HG03139 (cell line): ENCODE measurements at regions not wholly inside any gene's neighbourhood (a gene's known extent, or its start where the extent isn't known, plus 50 kb on each side); places are given as distances from the start of the nearest gene placed in this dataset.
"Not testable (repeated sequence)": the region's sequence is repeated elsewhere in the genome, so short reads cannot be mapped to it uniquely, and the experiment has no call there.

ENCODE experiments used
- ATAC-seq: cut with Tn5 transposase; IDR thresholded peaks from one replicate; pipeline ENCODE4 v1.9.1; 2021; ENCODE audit not compliant: unreplicated experiment

DNA sequence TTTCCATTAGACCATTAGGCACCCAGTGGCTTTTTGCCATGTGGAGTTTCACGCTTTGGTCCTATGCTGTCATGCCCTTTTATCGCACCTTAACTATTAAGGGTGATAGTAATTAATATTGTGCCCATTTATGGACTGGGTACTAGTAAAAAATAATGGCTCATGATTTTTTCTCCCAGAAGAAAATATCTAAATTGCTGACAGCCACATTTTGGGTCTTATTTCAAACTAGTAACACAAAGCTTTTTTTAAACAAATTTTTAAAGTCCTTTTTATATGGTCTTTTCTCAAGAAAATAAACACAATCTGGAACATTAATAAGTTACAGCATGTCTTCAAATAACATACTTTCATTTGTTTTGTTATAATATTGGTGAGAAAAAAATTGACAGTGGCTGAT is 179.7 kb downstream of the ANKRD7 start:
- ATAC-seq, result no peak

DNA sequence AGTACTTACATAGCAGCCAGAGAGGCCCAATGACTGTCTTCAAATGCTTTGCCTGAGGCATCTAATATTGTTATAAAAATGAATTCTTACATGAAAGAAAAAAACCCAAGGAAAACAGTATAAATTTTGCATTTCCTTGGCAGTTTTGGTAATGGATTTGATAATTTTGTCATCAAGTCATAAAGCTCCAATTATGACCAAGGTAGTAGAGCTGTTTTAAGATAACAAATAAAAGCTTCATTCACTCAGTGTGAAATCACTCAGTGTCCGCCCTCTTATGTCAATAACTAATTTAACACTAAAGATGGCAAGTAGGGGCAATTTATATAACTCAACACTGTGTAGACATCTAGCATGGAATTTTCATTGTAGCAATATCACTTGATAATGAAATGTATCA is 193.9 kb downstream of the ANKRD7 start:
- ATAC-seq, result no peak

DNA sequence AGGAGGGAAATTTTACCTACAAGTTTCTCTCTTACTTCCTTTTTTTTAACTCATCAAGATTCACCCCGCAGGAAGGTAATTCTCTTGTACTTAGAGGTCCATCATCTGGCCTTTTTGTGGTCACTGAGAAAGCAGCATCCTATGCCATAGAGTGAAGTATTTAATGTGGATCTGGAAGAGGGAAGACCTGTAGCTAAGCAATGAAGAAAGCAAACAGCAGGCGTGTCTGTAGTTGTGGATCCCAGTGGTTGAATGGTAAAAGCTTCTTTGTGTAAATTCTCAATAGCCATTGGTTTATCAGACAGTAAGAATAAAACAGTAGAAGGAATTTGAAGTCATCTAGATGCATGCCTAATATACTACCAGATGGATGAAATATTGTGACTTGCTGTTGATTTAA is 196.4 kb downstream of the ANKRD7 start:
- no peak for ATAC-seq

DNA sequence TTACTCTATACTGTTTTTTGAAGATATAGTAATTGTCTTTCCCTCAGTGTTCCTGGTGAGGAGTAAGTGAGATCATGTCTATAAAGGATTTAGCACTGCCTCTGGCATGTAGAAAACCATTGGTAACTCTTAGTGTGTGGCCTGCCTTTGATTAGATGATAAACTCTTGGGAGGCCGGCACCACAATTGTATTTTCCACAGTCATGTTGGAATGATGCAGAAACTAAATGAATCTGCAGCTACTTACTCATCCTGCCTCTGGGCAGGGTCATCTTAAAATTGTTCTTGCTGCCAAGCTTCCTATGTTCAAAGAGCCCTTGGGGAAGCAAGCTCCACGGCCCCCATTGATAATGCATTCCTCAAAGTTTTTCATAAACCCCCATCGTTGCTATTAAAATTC is 204.6 kb downstream of the ANKRD7 start:
- no peak for ATAC-seq

DNA sequence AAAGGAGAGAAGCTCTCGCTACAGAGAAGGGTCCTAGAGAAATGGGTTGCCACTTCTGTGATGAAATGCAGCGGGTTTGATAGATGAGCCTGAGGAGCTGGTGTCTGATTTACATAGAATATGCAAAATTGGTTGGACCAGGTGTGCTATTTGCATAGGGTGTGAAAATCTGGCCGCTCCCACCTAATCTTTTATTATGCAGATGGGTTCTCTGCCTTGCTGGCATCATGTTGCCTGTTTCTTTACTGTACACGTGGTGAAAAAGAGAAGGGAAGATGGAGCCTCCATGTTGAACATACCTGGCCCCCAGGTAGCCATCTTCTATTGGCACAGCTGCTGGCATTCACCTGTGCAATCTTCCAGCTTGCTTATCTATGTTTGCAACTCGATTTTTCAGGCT is 212.2 kb downstream of the ANKRD7 start:
- no peak for ATAC-seq

DNA sequence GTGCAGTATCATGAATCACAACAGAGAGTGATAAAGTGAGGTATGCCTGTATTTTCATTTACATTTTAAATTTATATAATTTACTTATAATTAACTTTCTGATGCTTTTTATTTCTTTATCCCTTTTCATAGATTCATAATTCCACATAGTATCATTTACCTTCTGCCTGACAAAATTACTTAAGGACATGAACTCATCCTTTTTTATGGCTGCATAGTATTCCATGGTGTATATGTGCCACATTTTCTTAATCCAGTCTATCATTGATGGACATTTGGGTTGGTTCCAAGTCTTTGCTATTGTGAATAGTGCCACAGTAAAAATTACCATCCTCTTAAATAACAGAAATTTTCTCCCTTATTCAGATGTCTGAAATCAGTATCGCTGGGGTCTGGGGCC is 224.5 kb downstream of the ANKRD7 start:
- ATAC-seq, result not testable (repeated sequence)

DNA sequence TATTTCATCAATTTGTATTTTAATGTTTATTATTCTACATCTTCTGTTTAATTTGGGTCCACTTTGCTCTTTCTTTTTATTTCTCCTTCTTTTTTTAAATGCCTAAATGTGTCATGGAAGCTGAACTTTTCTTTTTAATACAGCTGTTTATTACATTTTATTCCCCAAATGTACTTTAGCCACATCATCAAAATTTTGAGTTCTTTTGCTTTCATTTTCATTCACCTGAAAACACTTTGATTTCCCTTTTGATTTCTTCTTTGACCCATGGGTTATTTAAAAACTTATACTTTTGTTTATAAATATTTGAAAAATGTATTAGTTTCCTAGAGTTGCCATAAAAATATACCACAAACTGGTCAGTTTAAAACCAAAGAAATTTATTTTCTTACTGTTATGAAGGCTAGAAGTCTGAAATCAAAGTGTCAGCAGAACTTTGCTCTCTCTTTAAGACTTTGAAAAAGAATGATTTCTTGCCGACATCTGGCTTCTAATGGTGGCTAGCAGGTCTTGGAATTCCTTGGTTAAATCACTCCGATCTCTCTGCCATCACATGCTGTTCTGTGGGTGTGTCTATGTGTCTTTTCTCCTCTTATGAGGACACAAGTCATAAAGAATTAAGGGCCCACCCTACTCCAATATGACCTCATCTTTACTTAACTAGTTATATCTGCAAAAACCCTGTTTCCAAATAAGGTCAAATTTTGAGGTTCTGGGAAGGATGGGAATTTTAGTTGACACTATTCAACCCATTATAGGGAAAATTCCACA is 225.5 kb downstream of the ANKRD7 start:
- ATAC-seq, result no peak

DNA sequence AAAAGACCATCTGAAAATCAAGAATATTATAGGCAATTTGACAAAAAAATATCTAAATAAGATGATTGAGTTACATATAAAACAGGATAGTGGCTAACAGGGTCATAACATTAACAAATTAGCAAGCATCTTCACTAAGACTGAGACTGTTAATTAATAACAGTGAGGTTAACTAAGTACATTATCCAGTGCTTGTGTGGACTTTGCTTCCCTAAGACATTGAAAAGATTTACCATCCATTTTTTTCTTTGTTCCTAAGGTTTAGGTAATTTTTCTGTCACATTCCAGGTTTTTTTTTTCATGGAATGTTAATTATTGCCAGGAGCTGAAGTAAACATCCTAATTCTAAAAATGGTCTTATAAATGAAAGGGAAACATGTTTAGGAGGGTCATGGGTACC is 227.6 kb downstream of the ANKRD7 start:
- ATAC-seq, result no peak

DNA sequence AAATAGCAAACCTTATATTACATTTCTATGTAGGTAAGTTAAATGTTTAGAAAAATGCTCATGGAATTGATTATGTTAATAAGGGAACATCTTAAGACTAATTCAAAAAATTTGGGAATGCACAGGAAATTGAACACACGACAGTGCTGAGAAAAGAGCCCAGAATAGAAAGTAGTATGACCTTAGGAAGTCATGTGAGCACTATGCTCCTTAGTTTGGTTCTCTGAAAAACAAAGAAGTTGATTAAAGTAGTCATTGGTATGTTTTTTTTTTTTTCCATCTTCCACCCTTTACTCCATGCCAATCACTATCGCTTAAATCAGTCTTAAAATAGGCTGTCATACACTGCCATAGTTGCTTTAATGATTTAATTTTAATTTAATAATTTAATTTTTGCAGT is 242.9 kb downstream of the ANKRD7 start:
- ATAC-seq, result no peak

DNA sequence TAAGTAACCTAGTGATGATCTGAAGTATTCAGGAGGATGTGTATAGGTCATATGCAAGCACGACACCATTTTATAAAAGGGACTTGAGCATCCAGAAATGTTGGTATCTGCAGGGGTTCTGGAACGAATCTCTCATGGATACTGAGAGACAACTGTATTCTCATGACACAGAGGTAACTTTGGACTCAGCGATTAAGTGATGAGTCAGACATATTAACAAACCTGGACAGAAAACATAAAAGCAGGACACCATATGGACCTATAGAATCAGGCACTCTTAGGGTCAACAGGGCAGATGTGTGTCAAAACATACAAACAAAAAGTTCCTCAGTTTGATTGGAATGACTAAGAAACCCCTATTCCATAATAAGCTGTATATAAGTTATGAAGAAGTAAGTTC is 248.1 kb downstream of the ANKRD7 start:
- ATAC-seq, result no peak

DNA sequence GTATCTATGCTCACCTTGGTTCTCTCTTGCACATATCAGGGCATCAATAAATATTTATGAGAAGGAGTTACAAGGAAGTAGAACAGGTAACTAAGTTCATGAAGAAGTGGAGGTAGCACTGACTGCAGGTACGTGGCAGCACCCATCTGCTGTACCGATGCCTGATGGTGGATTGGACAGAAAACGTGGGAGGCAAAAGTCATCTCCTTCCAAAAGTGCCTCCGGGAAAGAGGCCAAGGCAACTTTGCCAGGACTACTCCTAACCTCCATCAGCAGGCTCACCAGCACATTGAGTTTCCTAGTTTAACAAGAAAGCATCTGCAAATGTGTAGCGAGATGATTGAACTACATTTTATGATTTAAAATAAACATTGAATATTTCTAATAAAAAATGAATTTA is 248.8 kb downstream of the ANKRD7 start:
- no peak for ATAC-seq

DNA sequence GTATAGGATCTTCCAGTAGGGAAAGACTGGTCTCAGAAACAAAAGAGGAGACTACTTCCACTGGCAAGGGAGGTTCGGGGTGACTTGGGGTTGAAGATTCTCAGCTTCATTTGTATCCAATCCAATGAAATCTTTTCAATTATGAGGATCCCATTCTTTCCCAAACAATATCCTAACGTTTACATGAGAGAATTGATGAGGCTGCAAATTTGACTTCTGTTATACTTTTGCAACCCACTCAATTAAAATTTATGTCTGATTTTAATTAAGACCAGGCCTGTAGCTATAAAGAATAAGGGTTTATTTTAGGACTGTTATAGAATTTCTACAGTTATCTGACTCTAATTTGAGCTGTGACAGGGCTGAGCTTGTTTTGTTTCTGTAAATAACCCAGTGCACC is 251.5 kb downstream of the ANKRD7 start:
- no peak for ATAC-seq

DNA sequence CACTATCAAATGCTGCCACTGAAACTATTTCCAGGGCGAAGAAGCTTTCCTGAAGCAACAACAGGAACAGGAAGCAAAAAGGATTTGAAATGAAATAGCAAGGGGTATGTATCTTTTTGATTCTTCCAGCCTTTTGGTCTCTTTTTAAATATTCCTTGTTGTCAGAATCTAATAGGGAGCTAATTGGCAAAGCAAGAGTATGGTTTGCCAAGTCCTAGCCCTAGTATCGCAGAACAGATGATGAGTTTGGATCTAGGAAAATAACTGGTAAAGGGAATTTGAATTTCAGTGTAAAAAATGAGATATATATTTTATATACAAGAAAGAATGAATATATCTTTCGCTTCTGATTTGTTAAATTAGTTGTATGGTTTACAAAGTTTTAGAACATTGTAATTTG is 252.5 kb downstream of the ANKRD7 start:
- ATAC-seq, result no peak

DNA sequence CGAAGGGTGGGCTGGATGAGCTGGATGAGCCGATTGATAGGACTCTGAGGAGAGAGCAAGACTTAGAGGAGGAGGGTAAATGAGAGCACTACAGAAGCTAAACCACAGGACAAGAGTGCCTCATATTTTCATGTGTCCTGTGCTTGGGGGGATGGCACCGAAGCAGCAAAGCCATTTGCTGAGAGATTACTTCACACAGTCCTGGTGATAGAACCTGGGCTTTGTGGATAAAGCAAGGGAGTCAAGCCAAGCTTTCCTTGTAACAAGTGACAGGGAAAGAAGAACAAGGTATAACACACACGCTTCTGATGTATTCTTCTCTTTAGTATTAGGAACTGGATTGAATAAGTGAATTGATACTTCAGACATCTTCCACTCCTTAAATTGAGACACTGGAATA is 253.7 kb downstream of the ANKRD7 start:
- no peak for ATAC-seq

DNA sequence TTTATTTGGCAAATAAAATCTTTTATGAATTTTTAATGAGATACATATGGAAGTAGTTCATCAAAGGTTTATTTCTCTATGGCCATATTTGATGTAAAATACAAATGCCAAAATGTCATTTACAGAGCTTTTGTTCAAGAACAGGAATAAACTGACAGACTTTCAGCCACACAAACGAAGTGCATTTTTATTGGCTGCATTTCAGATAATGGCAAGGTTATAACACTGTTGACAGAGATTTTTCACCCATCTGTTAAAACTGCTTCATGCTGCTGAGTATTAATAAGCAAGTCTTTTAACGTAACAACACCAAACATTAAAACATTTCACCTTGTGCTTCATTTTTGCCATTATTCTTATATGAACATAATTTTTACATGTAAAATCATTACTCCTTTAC is 254.4 kb downstream of the ANKRD7 start:
- ATAC-seq, result no peak

DNA sequence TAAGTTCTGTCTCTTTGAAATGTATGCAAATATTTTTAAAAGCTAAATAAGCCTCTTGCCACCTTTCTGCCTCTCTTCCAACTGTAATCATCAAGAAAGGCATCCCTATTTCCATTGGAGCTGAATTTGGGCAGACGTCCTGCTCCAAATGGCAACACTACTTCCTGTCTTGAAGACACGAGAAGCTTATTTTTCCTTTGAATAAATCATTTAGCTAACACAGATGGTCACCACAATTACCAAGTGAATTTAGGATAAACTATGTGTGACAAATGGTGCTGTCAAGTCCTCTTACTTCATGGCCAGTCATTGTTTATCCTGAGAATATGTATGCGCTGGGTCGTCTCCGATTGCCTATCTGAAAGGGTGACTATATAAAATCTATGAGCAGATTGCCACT is 268.0 kb downstream of the ANKRD7 start:
- ATAC-seq, result no peak

DNA sequence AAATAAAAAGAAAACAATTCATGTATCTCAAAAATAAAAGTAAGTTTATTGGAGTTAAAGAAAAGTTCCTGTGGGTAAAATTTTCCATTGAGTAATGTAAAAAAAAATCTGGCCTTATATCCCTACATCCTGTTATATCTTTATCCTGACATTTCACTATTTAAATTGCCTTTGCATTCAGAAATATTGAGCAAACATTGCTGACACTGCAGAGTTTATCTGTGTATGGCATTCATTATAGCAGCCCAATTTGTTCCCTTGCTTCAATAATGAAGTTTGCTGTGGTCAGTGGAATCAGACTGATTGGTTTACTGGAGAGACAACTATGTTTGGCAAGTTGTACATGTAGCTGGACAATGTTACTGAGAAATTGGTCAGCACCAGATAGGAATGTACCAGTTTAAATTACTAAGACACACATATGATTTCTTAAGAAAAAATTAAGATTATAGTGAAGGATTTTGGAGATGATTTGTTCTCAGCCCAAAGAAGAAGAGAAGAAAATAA is 271.7 kb downstream of the ANKRD7 start:
- no peak for ATAC-seq

DNA sequence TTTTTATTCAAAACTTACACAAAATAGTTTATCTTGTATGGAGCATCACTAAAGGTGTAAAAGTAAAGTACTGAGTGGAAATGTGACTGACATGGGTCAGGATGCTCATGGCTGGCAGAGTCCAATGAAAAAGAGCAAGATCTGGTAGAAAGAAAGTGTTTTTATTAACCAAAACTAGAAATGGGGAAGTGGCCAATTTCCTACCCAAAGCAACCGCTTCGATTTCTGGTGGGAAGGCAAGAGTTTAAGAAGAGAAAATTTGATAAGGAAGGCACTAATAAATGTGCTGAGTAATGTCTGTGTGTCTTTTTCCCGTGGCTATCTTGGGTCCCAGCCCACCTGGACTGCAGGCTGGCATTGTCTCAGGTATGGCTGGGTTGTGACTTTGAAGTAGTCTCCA is 277.7 kb downstream of the ANKRD7 start:
- no peak for ATAC-seq

DNA sequence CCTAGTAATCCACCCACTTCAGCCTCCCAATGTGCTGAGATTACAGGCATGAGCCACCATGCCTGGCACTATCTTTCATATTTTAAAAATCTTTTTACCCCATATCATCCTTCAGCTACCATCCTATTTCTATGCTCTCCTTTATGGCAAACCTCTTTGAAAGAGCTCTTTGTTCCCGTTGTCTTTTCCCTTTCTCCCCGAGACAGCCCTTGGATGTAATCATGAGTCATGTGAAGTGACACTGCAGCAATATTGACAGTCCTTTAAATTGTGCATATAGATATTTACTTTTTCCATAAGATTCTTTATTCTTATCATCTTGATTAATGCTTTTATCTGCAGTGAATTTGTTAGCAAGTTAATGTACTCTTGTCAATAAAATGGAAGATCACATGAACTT is 286.6 kb downstream of the ANKRD7 start:
- no peak for ATAC-seq

DNA sequence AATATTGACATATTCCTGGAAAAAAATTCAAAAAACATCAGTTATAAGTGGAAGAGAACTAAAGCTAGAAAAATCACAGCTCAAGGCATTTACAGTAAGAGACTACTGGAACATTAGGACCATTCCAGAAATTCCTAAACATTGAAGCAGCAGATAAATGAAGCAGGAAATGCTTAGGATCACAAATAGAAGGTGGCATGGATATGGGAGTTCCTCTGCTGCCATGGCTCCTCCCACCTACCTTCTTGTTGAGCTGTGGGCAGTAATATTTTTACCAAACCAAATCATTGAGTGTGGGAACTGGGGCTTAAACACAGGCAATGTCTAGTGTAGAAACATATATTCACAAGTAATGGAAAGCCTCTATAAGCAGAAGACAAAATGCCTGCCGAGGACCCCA is 292.8 kb downstream of the ANKRD7 start:
- ATAC-seq, result no peak

DNA sequence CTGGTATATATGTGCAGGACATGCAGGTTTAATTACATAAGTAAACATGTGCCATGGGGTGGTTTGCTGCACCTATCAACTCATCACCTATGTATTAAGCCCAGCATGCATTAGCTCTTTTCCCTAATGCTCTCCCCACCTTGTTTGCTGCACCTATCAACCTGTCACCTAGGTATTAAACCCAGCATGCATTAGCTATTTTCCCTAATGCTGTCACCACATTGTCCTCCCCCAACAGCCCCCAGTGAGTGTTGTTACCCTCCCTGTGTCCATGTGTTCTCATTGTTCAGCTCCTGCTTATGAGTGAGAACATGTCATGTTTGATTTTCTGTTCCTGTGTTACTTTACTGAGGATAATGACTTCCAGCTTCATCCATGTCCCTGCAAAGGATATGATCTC is 300.5 kb downstream of the ANKRD7 start:
- no peak for ATAC-seq

DNA sequence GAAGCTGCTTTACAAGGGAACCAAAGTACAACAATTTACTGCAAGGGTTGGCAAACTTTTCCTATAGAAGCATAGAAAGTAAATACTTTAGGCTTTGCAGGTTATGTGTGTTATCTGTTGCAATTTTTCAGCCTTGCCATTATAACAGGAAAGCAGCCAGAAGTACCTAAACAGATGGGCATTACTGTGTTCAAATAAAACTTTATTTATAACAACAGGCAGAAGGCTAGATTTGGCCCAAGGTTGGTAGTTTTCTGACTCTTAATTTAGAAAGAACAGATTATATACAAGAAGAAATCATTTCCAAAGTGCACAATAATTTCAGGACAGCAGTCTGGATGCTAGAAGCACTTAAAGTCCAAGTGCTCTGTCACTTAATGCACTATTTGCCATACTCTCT is 307.1 kb downstream of the ANKRD7 start:
- no peak for ATAC-seq

DNA sequence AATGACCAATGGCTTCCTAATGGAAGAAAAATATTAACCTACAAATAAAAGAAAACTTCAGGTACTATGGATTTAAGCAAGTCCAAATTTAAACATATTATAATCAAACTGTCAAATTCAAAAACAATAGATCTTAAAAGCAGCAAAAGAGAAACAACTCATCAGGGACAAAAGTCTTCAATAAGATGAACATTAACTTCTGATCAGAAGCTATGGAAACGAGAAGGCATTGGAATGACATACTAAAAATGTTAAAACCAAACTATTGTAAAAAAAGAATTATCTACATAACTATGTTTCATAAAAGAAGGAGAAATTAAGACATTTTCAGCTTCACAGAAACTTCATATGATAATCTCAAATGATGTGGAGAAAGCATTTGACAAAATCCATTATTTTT is 334.7 kb downstream of the ANKRD7 start:
- no peak for ATAC-seq
